Breast epithelium (tissue), 3 donors: ENCODE measurements at regions not wholly inside any gene's neighbourhood (a gene's known extent, or its start where the extent isn't known, plus 50 kb on each side); places are given as distances from the start of the nearest gene placed in this dataset.

ENCODE experiments used
- CTCF ChIP-seq, 3 donors: fragments of 450-650 bp; IDR thresholded peaks; one replicate each; pipeline ENCODE4 v1.5.1; 2016 to 2017; ENCODE audit warnings: antibody characterized with exemption in 3 of 3, mild to moderate bottlenecking in 3 of 3, moderate library complexity in 3 of 3
- POLR2A ChIP-seq: fragments of 450-650 bp; IDR thresholded peaks from one replicate; pipeline ENCODE4 v1.6.1; 2016; ENCODE audit warnings: antibody characterized with exemption, mild to moderate bottlenecking, moderate library complexity
- POLR2AphosphoS5 ChIP-seq, 3 donors: sonication (generic); formaldehyde crosslinking; IDR thresholded peaks; one replicate each; pipeline ENCODE4 v1.6.1; 2017; ENCODE audit warnings: antibody characterized with exemption in 3 of 3

GRCh38 chr1:95451904-95452303, 217.9 kb downstream of the RWDD3 start:
- TF ChIP-seq POLR2A (no peak), CTCF (IDR thresholded peaks at IDR 0.05) (no peak), POLR2AphosphoS5 (IDR thresholded peaks at IDR 0.05) (no peak)
